Activated CD4-positive, alpha-beta memory T cell treated with anti-CD3 and anti-CD28 coated beads for 36 hours (primary cell): ENCODE measurements at regions not wholly inside any gene's neighbourhood (a gene's known extent, or its start where the extent isn't known, plus 50 kb on each side); places are given as distances from the start of the nearest gene placed in this dataset.

ENCODE experiments used
- CTCF ChIA-PET: fragments of 350-600 bp; sonication (Branson Sonifier 250); formaldehyde crosslinking; loops from one replicate; lab custom pipeline; 2021; ENCODE audit warnings: antibody characterized with exemption, inconsistent platforms; lab: Charles Lee
- POLR2A ChIA-PET: fragments of 350-600 bp; sonication (Branson Sonifier 250); formaldehyde crosslinking; loops from one replicate; lab custom pipeline; 2021; ENCODE audit warnings: antibody characterized with exemption; lab: Charles Lee
- DNase-seq: peaks from one replicate; pipeline ENCODE4 v3.0.0-alpha.2; 2020
- H3K27ac Mint-ChIP-seq: one replicate; pipeline ENCODE4 v1.8.0; 2021; ENCODE audit warnings: mixed read lengths
- H3K27me3 Mint-ChIP-seq: one replicate; pipeline ENCODE4 v1.8.0; 2021; ENCODE audit warnings: mixed read lengths
- H3K36me3 Mint-ChIP-seq: one replicate; pipeline ENCODE4 v1.8.0; 2021; ENCODE audit warnings: mixed read lengths
- H3K4me1 Mint-ChIP-seq: one replicate; pipeline ENCODE4 v1.8.0; 2021; ENCODE audit warnings: low read depth, mixed read lengths
- H3K4me3 Mint-ChIP-seq: one replicate; pipeline ENCODE4 v1.8.0; 2021; ENCODE audit warnings: mild to moderate bottlenecking, mixed read lengths
- H3K9me3 Mint-ChIP-seq: one replicate; pipeline ENCODE4 v1.8.0; 2021; ENCODE audit warnings: mixed read lengths
- intact Hi-C: fragments of 100-400 bp; cut with micrococcal nuclease; formaldehyde crosslinking; loops from one replicate; pipeline ENCODE4 v1.15.1; 2023

DNA sequence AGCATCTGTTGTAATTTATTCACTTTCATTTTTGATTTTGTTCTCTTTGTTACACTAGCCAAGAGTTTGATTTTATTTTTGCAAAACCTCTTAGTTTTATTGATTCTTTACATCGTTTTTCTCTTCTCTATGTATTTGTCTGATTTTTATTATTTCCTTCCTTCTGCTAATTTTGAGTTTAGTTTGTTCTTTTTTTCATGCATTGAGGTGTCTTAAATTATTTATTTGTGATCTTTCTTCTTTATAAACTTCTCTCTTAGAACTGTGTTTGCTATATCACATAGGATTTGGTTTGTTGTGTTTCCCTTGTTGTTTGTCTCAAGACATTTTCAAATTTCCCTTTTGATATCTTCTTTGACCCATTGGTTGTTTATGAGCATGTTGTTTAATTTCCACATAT, 51.7 kb upstream of the NFKBIA start:
- intact Hi-C loops, result no loop called here
- Mint-ChIP-seq H3K4me1 (no peaks in the 10 kb centered on the region), H3K27ac (no peak overlapping the region), H3K9me3 (peaks cover 19% of the 10 kb centered on the region), H3K36me3 (no peaks in the 10 kb centered on the region), H3K4me3 (no peak overlapping the region), H3K27me3 (no peaks in the 10 kb centered on the region)
- DNase-seq, result no peak
- CTCF ChIA-PET, result no interaction called here
- POLR2A ChIA-PET, result no interaction called here

- no peak overlapping the region for H3K27ac Mint-ChIP-seq
- peaks cover 19% of the 10 kb centered on the region for H3K9me3 Mint-ChIP-seq
- intact Hi-C loops, result no loop called here
- POLR2A ChIA-PET, result no interaction called here
- CTCF ChIA-PET, result no interaction called here
- H3K27me3 Mint-ChIP-seq, result no peaks in the 10 kb centered on the region
- no peak for DNase-seq
- H3K36me3 Mint-ChIP-seq, result no peaks in the 10 kb centered on the region
- no peaks in the 10 kb centered on the region for H3K4me1 Mint-ChIP-seq
- no peak overlapping the region for H3K4me3 Mint-ChIP-seq
These were observed 53.9 kb upstream of the NFKBIA start for GRCh38 chr14:35458442-35458841.

DNA sequence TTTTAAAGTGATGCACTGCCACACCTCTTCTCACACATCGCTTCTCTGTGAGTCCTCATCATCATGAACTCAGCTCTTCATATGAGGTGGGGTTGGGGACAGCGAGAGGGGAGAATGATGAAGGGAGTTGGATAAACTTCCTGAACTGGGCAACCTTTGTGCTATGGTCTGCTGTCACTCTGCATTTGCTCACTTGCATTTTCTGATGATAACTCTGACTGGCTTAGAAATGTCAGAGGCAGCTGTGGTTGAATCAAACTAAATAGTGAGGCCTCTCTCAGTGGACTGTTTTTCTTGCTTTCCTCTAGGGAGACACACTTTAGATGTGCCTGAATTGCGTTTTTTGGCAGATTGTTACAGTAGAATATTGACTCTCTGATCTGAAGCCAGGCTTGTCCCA, 55.2 kb upstream of the NFKBIA start:
- ChIA-PET POLR2A (no interaction called here), CTCF (no interaction called here)
- Mint-ChIP-seq H3K4me1 (no peaks in the 10 kb centered on the region), H3K27me3 (no peaks in the 10 kb centered on the region), H3K27ac (no peak overlapping the region), H3K36me3 (no peaks in the 10 kb centered on the region), H3K9me3 (peaks cover 19% of the 10 kb centered on the region), H3K4me3 (no peak overlapping the region)
- no peak for DNase-seq
- intact Hi-C loops, result no loop called here

DNA sequence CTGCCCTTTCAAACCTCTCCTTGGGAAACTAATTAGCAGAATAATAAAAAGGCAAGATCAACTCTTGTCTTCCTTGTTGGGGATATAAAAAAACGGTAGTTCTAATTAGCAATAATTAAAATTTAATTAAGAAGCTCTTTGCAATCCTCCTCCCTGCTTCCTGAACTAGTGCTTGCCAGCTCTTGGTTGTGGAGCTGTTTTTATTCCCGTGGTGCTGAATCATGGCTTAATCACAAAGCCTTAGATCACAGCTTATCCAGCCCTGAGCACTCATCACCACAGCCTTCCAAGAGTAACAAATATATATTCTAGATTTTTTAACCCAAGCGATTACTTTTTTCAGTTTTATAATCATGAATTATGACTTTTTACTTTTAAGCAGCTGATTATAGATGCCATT, 63.2 kb upstream of the INSM2 start:
- CTCF ChIA-PET, result no interaction called here
- DNase-seq, result no peak
- Mint-ChIP-seq H3K9me3 (no peaks in the 10 kb centered on the region), H3K4me3 (no peak overlapping the region), H3K36me3 (no peaks in the 10 kb centered on the region), H3K4me1 (no peaks in the 10 kb centered on the region), H3K27me3 (peaks cover 20% of the 10 kb centered on the region), H3K27ac (no peak overlapping the region)
- intact Hi-C loops, result no loop called here
- POLR2A ChIA-PET, result no interaction called here

DNA sequence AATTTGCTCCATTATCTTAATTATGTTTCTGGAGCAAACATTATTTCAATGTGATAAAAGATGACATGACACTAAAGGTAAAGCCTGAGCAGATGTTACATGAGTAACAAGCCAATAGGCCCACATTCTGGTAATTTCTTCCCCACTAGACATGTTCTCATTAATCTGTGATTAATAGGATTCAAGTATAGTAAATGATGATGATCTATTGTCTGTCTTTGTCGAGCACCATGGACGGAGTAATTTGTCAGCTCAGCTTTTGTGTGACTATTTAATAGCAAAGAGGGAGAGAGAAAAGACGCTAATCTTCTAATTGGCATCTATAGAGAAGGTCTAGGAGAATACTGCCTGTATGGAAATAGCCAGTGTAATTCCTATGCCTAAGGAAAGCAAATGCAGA, 62.2 kb upstream of the INSM2 start:
- Mint-ChIP-seq H3K4me1 (no peaks in the 10 kb centered on the region), H3K4me3 (no peak overlapping the region), H3K27me3 (peaks cover 19% of the 10 kb centered on the region), H3K27ac (no peak overlapping the region), H3K9me3 (no peaks in the 10 kb centered on the region), H3K36me3 (no peaks in the 10 kb centered on the region)
- intact Hi-C loops, result no loop called here
- CTCF ChIA-PET, result no interaction called here
- POLR2A ChIA-PET, result no interaction called here
- DNase-seq, result no peak

DNA sequence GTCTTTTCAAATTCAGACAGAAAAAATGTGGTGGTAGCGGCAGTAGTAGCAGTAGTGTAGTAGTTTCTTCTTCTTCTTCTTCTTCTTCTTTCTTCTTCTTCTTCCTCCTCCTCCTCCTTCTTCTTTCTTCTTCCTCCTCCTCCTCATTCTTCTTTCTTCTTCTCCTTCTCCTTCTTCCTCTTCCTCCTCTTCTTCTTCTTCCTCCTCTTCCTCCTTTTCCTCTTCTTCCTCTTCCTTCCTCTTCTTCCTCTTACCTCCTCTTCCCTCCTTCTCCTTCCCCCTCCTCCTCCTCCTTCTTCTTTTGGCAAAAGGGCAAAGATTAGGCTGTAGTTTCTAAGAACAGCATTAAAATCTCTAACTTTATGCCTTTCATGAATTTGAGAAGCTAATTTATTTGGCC, 59.6 kb upstream of the INSM2 start:
- Mint-ChIP-seq H3K4me3 (no peak overlapping the region), H3K4me1 (no peaks in the 10 kb centered on the region), H3K27ac (no peak overlapping the region), H3K9me3 (no peaks in the 10 kb centered on the region), H3K27me3 (peaks cover 18% of the 10 kb centered on the region), H3K36me3 (no peaks in the 10 kb centered on the region)
- CTCF ChIA-PET, result no interaction called here
- intact Hi-C loops, result no loop called here
- DNase-seq, result no peak
- POLR2A ChIA-PET, result no interaction called here

GRCh38 chr14:35480119-35480769, 53.7 kb upstream of the INSM2 start:
- no peaks in the 10 kb centered on the region for H3K9me3 Mint-ChIP-seq
- H3K27ac Mint-ChIP-seq, result no peak overlapping the region
- ChIA-PET POLR2A (interaction anchor here (0.9 to 1.2 kb wide), 2 partner anchors 166 to 209 kb away, joined by 3 read pairs; no protein-coding TSS in a partner anchor), CTCF (no interaction called here)
- intact Hi-C loops, result loop anchor here (5.0 kb wide), 1 partner anchor 52 kb away; the partner anchor contains the start of gene INSM2
- peaks cover 7% of the 10 kb centered on the region for H3K4me1 Mint-ChIP-seq
- peaks cover 13% of the 10 kb centered on the region for H3K27me3 Mint-ChIP-seq
- H3K4me3 Mint-ChIP-seq, result no peak overlapping the region
- no peaks in the 10 kb centered on the region for H3K36me3 Mint-ChIP-seq
- no peak for DNase-seq

DNA sequence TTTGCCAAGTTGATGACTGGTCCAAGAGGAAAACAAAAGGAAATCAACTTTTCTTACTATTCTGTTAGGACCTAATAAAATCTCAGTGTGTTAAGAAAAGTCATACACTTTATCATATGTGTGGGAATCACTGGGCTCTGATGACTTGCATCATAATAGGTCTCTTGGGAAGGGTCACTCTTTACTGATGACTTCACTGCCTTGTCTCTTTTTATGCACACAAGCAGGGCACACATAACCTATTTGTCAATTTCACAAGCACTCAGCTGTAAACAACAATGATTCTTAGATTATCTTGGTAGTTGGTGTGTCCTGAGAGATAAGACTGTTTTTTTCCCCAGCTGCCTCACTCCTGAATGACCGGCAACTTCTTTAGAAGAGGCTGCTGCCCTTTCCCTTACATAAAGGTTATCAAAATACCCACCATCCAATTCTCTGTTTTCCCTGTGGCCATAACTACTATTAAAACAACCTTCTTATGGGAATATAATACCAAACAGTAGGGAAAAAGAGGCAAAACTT, 50.9 kb upstream of the INSM2 start:
- Mint-ChIP-seq H3K36me3 (no peaks in the 10 kb centered on the region), H3K9me3 (no peaks in the 10 kb centered on the region), H3K4me3 (no peak overlapping the region), H3K27me3 (peaks cover 8% of the 10 kb centered on the region), H3K27ac (no peak overlapping the region), H3K4me1 (peaks cover 7% of the 10 kb centered on the region)
- POLR2A ChIA-PET, result no interaction called here
- CTCF ChIA-PET, result no interaction called here
- DNase-seq, result no peak
- intact Hi-C loops, result loop anchor here (5.0 kb wide), 1 partner anchor 49 kb away; the partner anchor contains the start of gene INSM2
